GM12878 (cell line): ENCODE measurements at regions not wholly inside any gene's neighbourhood (a gene's known extent, or its start where the extent isn't known, plus 50 kb on each side); places are given as distances from the start of the nearest gene placed in this dataset.

Source experiments
- ATAC-seq: fragments of 200-7000 bp; cut with Tn5 transposase; 3 replicates; pipeline ENCODE4 v1.9.1; 2020; ENCODE audit warnings: mild to moderate bottlenecking, moderate library complexity
- BruUV-seq: library from RNA; stranded (reverse); fragments of 400-500 nt; replicated peaks from 2 replicates; lab custom pipeline; 2021; lab: Mats Ljungman, UMichigan
- CTCF ChIA-PET: fragments of 300-600 bp; sonication (Branson Sonifier 250); formaldehyde crosslinking; extraction: SDS; loops from one replicate; lab custom pipeline; 2021; ENCODE audit warnings: inconsistent platforms; lab: Yijun Ruan, JAX
- POLR2A ChIA-PET: fragments of 350-600 bp; formaldehyde crosslinking; extraction: SDS; loops from one replicate; lab custom pipeline; 2021; ENCODE audit warnings: inconsistent platforms; lab: Charles Lee
- RAD21 ChIA-PET: fragments of 300-600 bp; sonication (Branson Sonifier 250); formaldehyde crosslinking; loops from one replicate; lab custom pipeline; 2023; ENCODE audit warnings: antibody characterized with exemption; ENCODE audit not compliant: unreplicated experiment; lab: Charles Lee
- SMC1A ChIA-PET: fragments of 300-600 bp; sonication (Branson Sonifier 250); formaldehyde crosslinking; loops from one replicate; lab custom pipeline; 2023; ENCODE audit not compliant: unreplicated experiment, uncharacterized antibody; lab: Charles Lee
- DNase-seq: peaks from one replicate; pipeline ENCODE4 v3.0.0-alpha.2; 2011; ENCODE audit warnings: low read depth, low spot score
- FAIRE-seq: peaks from 3 replicates; lab custom pipeline; 2011; peaks lifted over from hg19 to GRCh38; lab: Jason Lieb, UNC
- H2AFZ ChIP-seq: 2 replicates; pipeline ENCODE4 v1.6.0; 2011; ENCODE audit warnings: low read depth, low read length, control low read depth; ENCODE audit not compliant: control insufficient read depth
- H3K27ac ChIP-seq: 2 replicates; pipeline ENCODE4 v1.5.1; 2011; ENCODE audit warnings: control low read depth; ENCODE audit not compliant: control insufficient read depth, insufficient read depth
- H3K27me3 ChIP-seq, 2 experiments: replicated peaks in 1 of 2; 2 replicates each; pipeline versions ENCODE4 v1.6.0 to v1.6.1; 2011; ENCODE audit warnings: low read length in 1 of 2; ENCODE audit not compliant: control insufficient read depth in 2 of 2, insufficient read depth in 2 of 2
- H3K36me3 ChIP-seq, 2 experiments: 2 replicates each; pipeline ENCODE4 v1.5.1; 2011; ENCODE audit warnings: low read length in 1 of 2; ENCODE audit not compliant: control insufficient read depth in 2 of 2, insufficient read depth in 2 of 2
- H3K4me1 ChIP-seq: 2 replicates; pipeline ENCODE4 v1.6.1; 2011; ENCODE audit warnings: mild to moderate bottlenecking, low read length, moderate library complexity, mixed read lengths; ENCODE audit not compliant: control insufficient read depth, insufficient read depth
- H3K4me2 ChIP-seq: 2 replicates; pipeline ENCODE4 v1.6.0; 2011; ENCODE audit warnings: control low read depth; ENCODE audit not compliant: control insufficient read depth, insufficient read depth
- H3K4me3 ChIP-seq: fragments of 200-600 bp; sonication (generic); 2 replicates; pipeline ENCODE4 v1.5.1; 2016
- H3K79me2 ChIP-seq: 2 replicates; pipeline ENCODE4 v1.6.0; 2011; ENCODE audit warnings: low read length; ENCODE audit not compliant: control insufficient read depth, insufficient read depth
- H3K9ac ChIP-seq: 2 replicates; pipeline ENCODE4 v1.8.0; 2011; ENCODE audit warnings: low read length, control low read depth, mixed read lengths; ENCODE audit not compliant: control insufficient read depth, insufficient read depth
- H3K9me3 ChIP-seq: replicated peaks from 3 replicates; pipeline ENCODE4 v1.5.1; 2011; ENCODE audit warnings: mild to moderate bottlenecking, low read length; ENCODE audit not compliant: control insufficient read depth, insufficient read depth
- H4K20me1 ChIP-seq: 2 replicates; pipeline ENCODE4 v1.6.0; 2011; ENCODE audit not compliant: control insufficient read depth, insufficient read depth
- ATF7 ChIP-seq: fragments of 450-650 bp; IDR thresholded peaks from 2 replicates; pipeline ENCODE4 v1.6.1; 2016; ENCODE audit warnings: low read depth, mild to moderate bottlenecking
- BCL11A ChIP-seq: IDR thresholded peaks from 2 replicates; pipeline ENCODE4 v1.6.1; 2011; ENCODE audit warnings: low read depth, low read length
- CBFB ChIP-seq: IDR thresholded peaks from 2 replicates; pipeline ENCODE4 v1.6.1; 2016; ENCODE audit warnings: antibody characterized with exemption, low read depth
- CHD4 ChIP-seq: fragments of 200-600 bp; sonication (generic); IDR thresholded peaks from 2 replicates; pipeline ENCODE4 v1.6.1; 2016; ENCODE audit warnings: mild to moderate bottlenecking
- DPF2 ChIP-seq: fragments of 450-650 bp; IDR thresholded peaks from 2 replicates; pipeline ENCODE4 v1.6.1; 2017; ENCODE audit warnings: mild to moderate bottlenecking
- EGR1 ChIP-seq, 2 experiments: IDR thresholded peaks; 1 replicate in 1 of 2; 2 replicates in 1 of 2; pipeline ENCODE4 v1.6.1; 2011 to 2012; ENCODE audit warnings: low read depth in 2 of 2, low read length in 2 of 2, borderline replicate concordance in 1 of 2, mild to moderate bottlenecking in 1 of 2, moderate library complexity in 1 of 2
- ESRRA ChIP-seq: IDR thresholded peaks from 2 replicates; pipeline ENCODE4 v1.6.1; 2012; ENCODE audit warnings: mild to moderate bottlenecking, low read length, improper control_type of control experiment
- EZH2 ChIP-seq: IDR thresholded peaks from 2 replicates; pipeline ENCODE4 v1.6.1; 2012; ENCODE audit warnings: low read depth, mild to moderate bottlenecking, control low read depth, inconsistent platforms, low read length, borderline replicate concordance; ENCODE audit not compliant: control insufficient read depth
- MTA2 ChIP-seq: fragments of 450-650 bp; IDR thresholded peaks from 2 replicates; pipeline ENCODE4 v1.6.1; 2016; ENCODE audit warnings: low read depth, mild to moderate bottlenecking, moderate library complexity
- NFYA ChIP-seq: IDR thresholded peaks from 2 replicates; pipeline ENCODE4 v1.6.1; 2011; ENCODE audit warnings: low read depth, mild to moderate bottlenecking, low read length, improper control_type of control experiment, borderline replicate concordance
- NFYB ChIP-seq: IDR thresholded peaks from 2 replicates; pipeline ENCODE4 v1.6.1; 2011; ENCODE audit warnings: low read depth, mild to moderate bottlenecking, low read length, improper control_type of control experiment, moderate library complexity; ENCODE audit not compliant: insufficient read depth
- RELA ChIP-seq: fragments of 450-650 bp; IDR thresholded peaks from 2 replicates; pipeline ENCODE4 v1.8.0; 2014; ENCODE audit warnings: borderline replicate concordance; ENCODE audit not compliant: partially characterized antibody
- SMC3 ChIP-seq: IDR thresholded peaks from 2 replicates; pipeline ENCODE4 v1.6.1; 2011; ENCODE audit warnings: low read length, improper control_type of control experiment, borderline replicate concordance
- SREBF1 ChIP-seq: IDR thresholded peaks from 2 replicates; pipeline ENCODE4 v1.6.1; 2012; ENCODE audit warnings: mild to moderate bottlenecking, low read length
- TCF7 ChIP-seq: IDR thresholded peaks from 2 replicates; pipeline ENCODE4 v1.6.1; 2014; ENCODE audit warnings: antibody characterized with exemption, borderline replicate concordance
- YY1 ChIP-seq: IDR thresholded peaks from 2 replicates; pipeline ENCODE4 v1.6.1; 2011; ENCODE audit warnings: low read depth, mild to moderate bottlenecking, low read length
- ZSCAN29 ChIP-seq: fragments of 450-650 bp; IDR thresholded peaks from 2 replicates; pipeline ENCODE4 v1.6.1; 2017; ENCODE audit warnings: mild to moderate bottlenecking, moderate library complexity
- WGBS: methylation state at CpG from one replicate; pipeline ENCODE4 v1.1.6; 2016; ENCODE audit warnings: low lambda C conversion rate; ENCODE audit not compliant: insufficient replicate concordance, insufficient coverage; ENCODE audit errors: missing lambda C conversion rate; 5-methylcytosine and 5-hydroxymethylcytosine counted together
- in situ Hi-C: fragments of 300-500 bp; cut with MboI; formaldehyde crosslinking; loops from 9 replicates; pipeline ENCODE4 v1.14.3; 2018; ENCODE audit warnings: mixed read lengths
- intact Hi-C: fragments of 100-400 bp; cut with micrococcal nuclease; formaldehyde crosslinking; loops from one replicate; pipeline ENCODE4 v1.14.2; 2022; ENCODE audit not compliant: unreplicated experiment
- TF ChIP-seq, protein P1 (sequence below): IDR thresholded peaks from 2 replicates; pipeline ENCODE4 v1.6.1; 2012; ENCODE audit warnings: low read depth, low read length, improper control_type of control experiment
- TF ChIP-seq, protein P2 (sequence below), 3 experiments: IDR thresholded peaks in 2 of 3; conservative IDR thresholded peaks in 1 of 3; 2 replicates each; pipeline ENCODE4 v1.5.1; 2011; ENCODE audit warnings: low read depth in 3 of 3, low read length in 3 of 3, mild to moderate bottlenecking in 3 of 3, control low read depth in 2 of 3, moderate library complexity in 2 of 3, inconsistent platforms in 1 of 3, mixed read lengths in 1 of 3; ENCODE audit not compliant: control insufficient read depth in 2 of 3, insufficient read depth in 1 of 3; ENCODE audit errors: extremely low read depth in 1 of 3
- TF ChIP-seq, protein P3 (sequence below): fragments of 450-650 bp; IDR thresholded peaks from 2 replicates; pipeline ENCODE4 v1.6.1; 2017; ENCODE audit warnings: antibody characterized with exemption, mild to moderate bottlenecking, moderate library complexity

GRCh38 chrX:11976663-11977062 is 161.6 kb upstream of the FRMPD4 start:
- Histone ChIP-seq H3K27ac (no peak overlapping the region), H2AFZ (no peak overlapping the region), H3K9ac (no peak overlapping the region), H3K36me3 (no peaks in the 10 kb centered on the region), H3K27me3 (no peaks in the 10 kb centered on the region; a peak in 1 of 4 replicates), H3K4me2 (no peak overlapping the region), H3K79me2 (no peaks in the 10 kb centered on the region), H3K9me3 (no peaks in the 10 kb centered on the region), H3K4me3 (no peak overlapping the region), H3K4me1 (no peaks in the 10 kb centered on the region), H4K20me1 (no peaks in the 10 kb centered on the region)
- ChIA-PET POLR2A (no interaction called here), RAD21 (no interaction called here), SMC1A (no interaction called here), CTCF (no interaction called here)
- in situ Hi-C loops (no loop called here), intact Hi-C loops (no loop called here)
- FAIRE-seq (no peak), ATAC-seq (no peak), DNase-seq (no peak)
- no TSS peak for BruUV-seq
- TF ChIP-seq EGR1 (IDR thresholded peaks at IDR 0.05; ENCODE audit: borderline replicate concordance in 1 of 2, low read depth in 2 of 2, low read length in 2 of 2) (no peak), SMC3 (no peak), YY1 (no peak), SREBF1 (no peak), EZH2 (no peak), NFYA (no peak), ZSCAN29 (no peak), ATF7 (no peak), NFYB (no peak), RELA (no peak), TCF7 (no peak), MTA2 (no peak), ESRRA (no peak), DPF2 (no peak), CBFB (no peak), BCL11A (no peak), CHD4 (no peak)
- TF ChIP-seq, protein P1, sequence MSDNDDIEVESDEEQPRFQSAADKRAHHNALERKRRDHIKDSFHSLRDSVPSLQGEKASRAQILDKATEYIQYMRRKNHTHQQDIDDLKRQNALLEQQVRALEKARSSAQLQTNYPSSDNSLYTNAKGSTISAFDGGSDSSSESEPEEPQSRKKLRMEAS = no peak
- TF ChIP-seq, protein P2, sequence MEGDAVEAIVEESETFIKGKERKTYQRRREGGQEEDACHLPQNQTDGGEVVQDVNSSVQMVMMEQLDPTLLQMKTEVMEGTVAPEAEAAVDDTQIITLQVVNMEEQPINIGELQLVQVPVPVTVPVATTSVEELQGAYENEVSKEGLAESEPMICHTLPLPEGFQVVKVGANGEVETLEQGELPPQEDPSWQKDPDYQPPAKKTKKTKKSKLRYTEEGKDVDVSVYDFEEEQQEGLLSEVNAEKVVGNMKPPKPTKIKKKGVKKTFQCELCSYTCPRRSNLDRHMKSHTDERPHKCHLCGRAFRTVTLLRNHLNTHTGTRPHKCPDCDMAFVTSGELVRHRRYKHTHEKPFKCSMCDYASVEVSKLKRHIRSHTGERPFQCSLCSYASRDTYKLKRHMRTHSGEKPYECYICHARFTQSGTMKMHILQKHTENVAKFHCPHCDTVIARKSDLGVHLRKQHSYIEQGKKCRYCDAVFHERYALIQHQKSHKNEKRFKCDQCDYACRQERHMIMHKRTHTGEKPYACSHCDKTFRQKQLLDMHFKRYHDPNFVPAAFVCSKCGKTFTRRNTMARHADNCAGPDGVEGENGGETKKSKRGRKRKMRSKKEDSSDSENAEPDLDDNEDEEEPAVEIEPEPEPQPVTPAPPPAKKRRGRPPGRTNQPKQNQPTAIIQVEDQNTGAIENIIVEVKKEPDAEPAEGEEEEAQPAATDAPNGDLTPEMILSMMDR (IDR thresholded peaks at IDR 0.05 in 2 of 3, conservative IDR thresholded peaks at IDR 0.05 in 1 of 3; ENCODE audit: control insufficient read depth in 2 of 3, extremely low read depth in 1 of 3, insufficient read depth in 1 of 3, low read depth in 3 of 3, low read length in 3 of 3) = no peak
- TF ChIP-seq, protein P3, sequence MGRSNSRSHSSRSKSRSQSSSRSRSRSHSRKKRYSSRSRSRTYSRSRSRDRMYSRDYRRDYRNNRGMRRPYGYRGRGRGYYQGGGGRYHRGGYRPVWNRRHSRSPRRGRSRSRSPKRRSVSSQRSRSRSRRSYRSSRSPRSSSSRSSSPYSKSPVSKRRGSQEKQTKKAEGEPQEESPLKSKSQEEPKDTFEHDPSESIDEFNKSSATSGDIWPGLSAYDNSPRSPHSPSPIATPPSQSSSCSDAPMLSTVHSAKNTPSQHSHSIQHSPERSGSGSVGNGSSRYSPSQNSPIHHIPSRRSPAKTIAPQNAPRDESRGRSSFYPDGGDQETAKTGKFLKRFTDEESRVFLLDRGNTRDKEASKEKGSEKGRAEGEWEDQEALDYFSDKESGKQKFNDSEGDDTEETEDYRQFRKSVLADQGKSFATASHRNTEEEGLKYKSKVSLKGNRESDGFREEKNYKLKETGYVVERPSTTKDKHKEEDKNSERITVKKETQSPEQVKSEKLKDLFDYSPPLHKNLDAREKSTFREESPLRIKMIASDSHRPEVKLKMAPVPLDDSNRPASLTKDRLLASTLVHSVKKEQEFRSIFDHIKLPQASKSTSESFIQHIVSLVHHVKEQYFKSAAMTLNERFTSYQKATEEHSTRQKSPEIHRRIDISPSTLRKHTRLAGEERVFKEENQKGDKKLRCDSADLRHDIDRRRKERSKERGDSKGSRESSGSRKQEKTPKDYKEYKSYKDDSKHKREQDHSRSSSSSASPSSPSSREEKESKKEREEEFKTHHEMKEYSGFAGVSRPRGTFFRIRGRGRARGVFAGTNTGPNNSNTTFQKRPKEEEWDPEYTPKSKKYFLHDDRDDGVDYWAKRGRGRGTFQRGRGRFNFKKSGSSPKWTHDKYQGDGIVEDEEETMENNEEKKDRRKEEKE = no peak
- WGBS = 96% methylated on average over 2 of the region's 2 CpGs
